ENCODE measurements at regions not wholly inside any gene's neighbourhood (a gene's known extent, or its start where the extent isn't known, plus 50 kb on each side); places are given as distances from the start of the nearest gene placed in this dataset.
"Not testable (repeated sequence)": the region's sequence is repeated elsewhere in the genome, so short reads cannot be mapped to it uniquely, and the experiment has no call there.

- DNase-seq: no peak
- no peak for ATAC-seq
- no peaks in the 10 kb centered on the region for H3K27me3 ChIP-seq
- H3K4me1 ChIP-seq: no peaks in the 10 kb centered on the region
- no peaks in the 10 kb centered on the region for H3K9me3 ChIP-seq
- H3K4me3 ChIP-seq: no peak overlapping the region
- H3K36me3 ChIP-seq: no peaks in the 10 kb centered on the region
- H3K27ac ChIP-seq: no peak overlapping the region
- TF ChIP-seq POLR2A (IDR thresholded peaks at IDR 0.05): no peak
- TF ChIP-seq CTCF (IDR thresholded peaks at IDR 0.05): no peak
- intact Hi-C loops (cut with DNase I): no loop called here
These were observed 1640.0 kb upstream of the SEL1L start for GRCh38 chr14:83173687-83174086.

- Histone ChIP-seq H3K27me3 (no peaks in the 10 kb centered on the region), H3K9me3 (no peaks in the 10 kb centered on the region), H3K4me3 (no peak overlapping the region), H3K4me1 (no peaks in the 10 kb centered on the region), H3K27ac (no peak overlapping the region), H3K36me3 (no peaks in the 10 kb centered on the region)
- TF ChIP-seq POLR2A (IDR thresholded peaks at IDR 0.05): no peak
- no peak for TF ChIP-seq CTCF (IDR thresholded peaks at IDR 0.05)
- DNase-seq (no peak), ATAC-seq (no peak)
- 85 to 93% (median 90%) methylated on average over 5 of the region's 5 CpGs for WGBS, 4 donors
- intact Hi-C loops (cut with DNase I): no loop called here
These were observed 1650.9 kb upstream of the SEL1L start for GRCh38 chr14:83184531-83184930.

- H3K4me3 ChIP-seq; H3K27ac ChIP-seq; H3K27me3 ChIP-seq; DNase-seq; intact Hi-C loops (cut with DNase I); H3K36me3 ChIP-seq; ATAC-seq; H3K9me3 ChIP-seq; H3K4me1 ChIP-seq: not testable (repeated sequence)
These were observed 1654.7 kb upstream of the SEL1L start for GRCh38 chr14:83188311-83188710.

GRCh38 chr14:83196236-83196635 lies 1662.6 kb upstream of the SEL1L start:
- DNase-seq (no peak), ATAC-seq (no peak)
- H3K9me3 ChIP-seq: no peaks in the 10 kb centered on the region
- TF ChIP-seq POLR2A (IDR thresholded peaks at IDR 0.05): no peak
- no peak for TF ChIP-seq CTCF (IDR thresholded peaks at IDR 0.05)
- WGBS, 4 donors: 61 to 78% (median 68%) methylated on average over 1 of the region's 1 CpG
- H3K27me3 ChIP-seq: no peaks in the 10 kb centered on the region
- H3K27ac ChIP-seq: no peak overlapping the region
- H3K4me1 ChIP-seq: no peaks in the 10 kb centered on the region
- H3K36me3 ChIP-seq: no peaks in the 10 kb centered on the region
- intact Hi-C loops (cut with DNase I): no loop called here
- H3K4me3 ChIP-seq: no peak overlapping the region

- WGBS, 4 donors: 58 to 65% (median 59%) methylated on average over 3 of the region's 3 CpGs
- no peak overlapping the region for H3K27ac ChIP-seq
- no peak for ATAC-seq
- H3K4me3 ChIP-seq: no peak overlapping the region
- TF ChIP-seq CTCF (IDR thresholded peaks at IDR 0.05) (no peak), POLR2A (IDR thresholded peaks at IDR 0.05) (no peak)
- no peaks in the 10 kb centered on the region for H3K9me3 ChIP-seq
- H3K27me3 ChIP-seq: no peaks in the 10 kb centered on the region
- intact Hi-C loops (cut with DNase I): no loop called here
- H3K36me3 ChIP-seq: no peaks in the 10 kb centered on the region
- no peak for DNase-seq
- no peaks in the 10 kb centered on the region for H3K4me1 ChIP-seq
These were observed 1663.6 kb upstream of the SEL1L start for GRCh38 chr14:83197271-83197670.
